Neural cell (in vitro differentiated cells): ENCODE measurements at regions not wholly inside any gene's neighbourhood (a gene's known extent, or its start where the extent isn't known, plus 50 kb on each side); places are given as distances from the start of the nearest gene placed in this dataset.

Source experiments
- H2AFZ ChIP-seq: fragments of 200-600, 300-800 bp; sonication (generic), shearing (Covaris generic); 2 replicates; pipeline ENCODE4 v1.6.0; 2014; ENCODE audit warnings: low read depth, mild to moderate bottlenecking, antibody characterized with exemption, low read length, moderate library complexity
- H3F3A ChIP-seq: fragments of 200-600 bp; shearing (Covaris generic); 2 replicates; pipeline ENCODE4 v1.6.1; 2016; ENCODE audit warnings: mild to moderate bottlenecking, moderate library complexity, mixed read lengths, antibody characterized with exemption, low read length; ENCODE audit not compliant: insufficient read depth, poor library complexity, severe bottlenecking
- H3K27ac ChIP-seq: fragments of 200-600, 300-800 bp; sonication (generic), shearing (Covaris generic); 2 replicates; pipeline ENCODE4 v1.5.1; 2014; ENCODE audit warnings: mild to moderate bottlenecking, low read length, moderate library complexity
- H3K27me3 ChIP-seq: fragments of 300-800, 200-600 bp; sonication (generic), shearing (Covaris generic); 2 replicates; pipeline ENCODE4 v1.6.0; 2014; ENCODE audit warnings: mild to moderate bottlenecking, low read depth, low read length, moderate library complexity; ENCODE audit not compliant: insufficient read depth
- H3K36me3 ChIP-seq: fragments of 300-800, 200-600 bp; sonication (generic), shearing (Covaris generic); 2 replicates; pipeline ENCODE4 v1.5.1; 2014; ENCODE audit warnings: mild to moderate bottlenecking, antibody characterized with exemption, low read length, moderate library complexity; ENCODE audit not compliant: insufficient read depth
- H3K4me2 ChIP-seq: fragments of 300-800, 200-600 bp; sonication (generic), shearing (Covaris generic); 2 replicates; pipeline ENCODE4 v1.6.0; 2014; ENCODE audit warnings: mild to moderate bottlenecking, low read length
- H3K4me3 ChIP-seq: fragments of 300-800, 200-600 bp; sonication (generic), shearing (Covaris generic); 2 replicates; pipeline ENCODE4 v1.5.1; 2014; ENCODE audit warnings: mild to moderate bottlenecking, low read length, moderate library complexity
- H3K79me2 ChIP-seq: fragments of 200-600 bp; shearing (Covaris generic); replicated peaks from 2 replicates; pipeline ENCODE4 v1.6.0; 2014; ENCODE audit warnings: mild to moderate bottlenecking, low read length, moderate library complexity; ENCODE audit not compliant: insufficient read depth
- H3K9ac ChIP-seq: fragments of 300-800, 200-600 bp; sonication (generic), shearing (Covaris generic); 2 replicates; pipeline ENCODE4 v1.6.1; 2016; ENCODE audit warnings: mild to moderate bottlenecking, low read length, mixed read lengths
- H3K9me2 ChIP-seq: fragments of 200-600 bp; shearing (Covaris generic); 2 replicates; pipeline ENCODE4 v1.6.1; 2016; ENCODE audit warnings: mild to moderate bottlenecking, low read length, mixed read lengths; ENCODE audit not compliant: insufficient read depth
- H3K9me3 ChIP-seq: fragments of 200-600, 300-800 bp; sonication (generic), shearing (Covaris generic); 2 replicates; pipeline ENCODE4 v1.6.1; 2016; ENCODE audit warnings: mild to moderate bottlenecking, mixed run types, low read length, moderate library complexity, mixed read lengths
- H4K20me1 ChIP-seq: fragments of 200-600 bp; shearing (Covaris generic); 2 replicates; pipeline ENCODE4 v1.6.1; 2016; ENCODE audit warnings: mild to moderate bottlenecking, mixed run types; ENCODE audit not compliant: insufficient read depth
- CTCF ChIP-seq: fragments of 450-650 bp; IDR thresholded peaks from 2 replicates; pipeline ENCODE4 v1.5.1; 2014; ENCODE audit warnings: antibody characterized with exemption, mild to moderate bottlenecking, moderate library complexity; ENCODE audit not compliant: poor library complexity, severe bottlenecking
- EP300 ChIP-seq: fragments of 450-650 bp; conservative IDR thresholded peaks from 2 replicates; pipeline ENCODE4 v1.6.1; 2014; ENCODE audit warnings: antibody characterized with exemption, mild to moderate bottlenecking, moderate library complexity; ENCODE audit not compliant: poor library complexity, severe bottlenecking
- EZH2 ChIP-seq: fragments of 200-600, 300-800 bp; shearing (Covaris generic), sonication (generic); IDR thresholded peaks from 2 replicates; pipeline ENCODE4 v1.6.1; 2014; ENCODE audit warnings: antibody characterized with exemption, low read length, borderline replicate concordance, mild to moderate bottlenecking; ENCODE audit not compliant: insufficient read depth, poor library complexity, severe bottlenecking
- MXI1 ChIP-seq: fragments of 450-650 bp; conservative IDR thresholded peaks from 2 replicates; pipeline ENCODE4 v1.6.1; 2014; ENCODE audit warnings: antibody characterized with exemption, mild to moderate bottlenecking; ENCODE audit not compliant: poor library complexity, severe bottlenecking
- POLR2AphosphoS5 ChIP-seq: IDR thresholded peaks from 2 replicates; pipeline ENCODE4 v1.6.1; 2012
- RAD21 ChIP-seq: fragments of 450-650 bp; conservative IDR thresholded peaks from 2 replicates; pipeline ENCODE4 v1.6.1; 2014; ENCODE audit warnings: antibody characterized with exemption, mild to moderate bottlenecking, moderate library complexity
- REST ChIP-seq: IDR thresholded peaks from 2 replicates; pipeline ENCODE4 v1.6.1; 2012; ENCODE audit warnings: borderline replicate concordance
- SMC3 ChIP-seq: fragments of 450-650 bp; conservative IDR thresholded peaks from 2 replicates; pipeline ENCODE4 v1.6.1; 2014; ENCODE audit warnings: antibody characterized with exemption, mild to moderate bottlenecking, moderate library complexity; ENCODE audit not compliant: poor library complexity
- TAF1 ChIP-seq: IDR thresholded peaks from 2 replicates; pipeline ENCODE4 v1.6.1; 2012; ENCODE audit warnings: low read depth

- no peaks in the 10 kb centered on the region for H3K79me2 ChIP-seq
- no peaks in the 10 kb centered on the region for H3K9me2 ChIP-seq
- H3F3A ChIP-seq: no peaks in the 10 kb centered on the region
- H4K20me1 ChIP-seq: no peaks in the 10 kb centered on the region
- H3K4me3 ChIP-seq: no peak overlapping the region
- no peak for TF ChIP-seq RAD21
- H3K27me3 ChIP-seq: no peaks in the 10 kb centered on the region
- H3K36me3 ChIP-seq: no peaks in the 10 kb centered on the region
- no peak overlapping the region for H3K9ac ChIP-seq
- no peak overlapping the region for H2AFZ ChIP-seq
- no peak overlapping the region for H3K4me2 ChIP-seq
- H3K9me3 ChIP-seq: no peaks in the 10 kb centered on the region
- H3K27ac ChIP-seq: no peak overlapping the region
Measured at GRCh38 chr13:44660050-44660449, 83.9 kb upstream of the TSC22D1 start.

GRCh38 chr13:44652962-44653660 lies 77.0 kb upstream of the TSC22D1 start:
- H3K4me3 ChIP-seq: no peak overlapping the region
- H3K9ac ChIP-seq: no peak overlapping the region
- no peaks in the 10 kb centered on the region for H3K27me3 ChIP-seq
- H3K9me3 ChIP-seq: no peaks in the 10 kb centered on the region
- no peak for TF ChIP-seq POLR2AphosphoS5
- TF ChIP-seq EP300: no peak
- TF ChIP-seq MXI1: no peak
- TF ChIP-seq EZH2: no peak
- no peak for TF ChIP-seq RAD21
- no peak for TF ChIP-seq TAF1
- no peak for TF ChIP-seq SMC3
- no peak for TF ChIP-seq CTCF
- H3K79me2 ChIP-seq: no peaks in the 10 kb centered on the region
- no peaks in the 10 kb centered on the region for H3K9me2 ChIP-seq
- H3K27ac ChIP-seq: no peak overlapping the region
- no peaks in the 10 kb centered on the region for H3K36me3 ChIP-seq
- H3F3A ChIP-seq: no peaks in the 10 kb centered on the region
- no peak overlapping the region for H3K4me2 ChIP-seq
- H2AFZ ChIP-seq: no peak overlapping the region
- no peaks in the 10 kb centered on the region for H4K20me1 ChIP-seq

- H3K4me2 ChIP-seq: no peak overlapping the region
- H3K36me3 ChIP-seq: no peaks in the 10 kb centered on the region
- no peaks in the 10 kb centered on the region for H3K79me2 ChIP-seq
- no peak overlapping the region for H3K4me3 ChIP-seq
- no peaks in the 10 kb centered on the region for H3K9me2 ChIP-seq
- H3K27ac ChIP-seq: no peak overlapping the region
- H3K27me3 ChIP-seq: no peaks in the 10 kb centered on the region
- TF ChIP-seq TAF1 (no peak), EP300 (no peak), RAD21 (no peak), CTCF (no peak), POLR2AphosphoS5 (no peak), REST (no peak), SMC3 (no peak), EZH2 (no peak), MXI1 (no peak)
- no peaks in the 10 kb centered on the region for H3K9me3 ChIP-seq
- no peak overlapping the region for H2AFZ ChIP-seq
- no peak overlapping the region for H3K9ac ChIP-seq
- no peaks in the 10 kb centered on the region for H4K20me1 ChIP-seq
- no peaks in the 10 kb centered on the region for H3F3A ChIP-seq
Measured at GRCh38 chr13:44652168-44652567, 76.0 kb upstream of the TSC22D1 start.
